ENCODE measurements at regions not wholly inside any gene's neighbourhood (a gene's known extent, or its start where the extent isn't known, plus 50 kb on each side); places are given as distances from the start of the nearest gene placed in this dataset.
A peak's percentile ranks its signal among the peaks of the same experiment; 100 is the strongest.
"Not testable (repeated sequence)": the region's sequence is repeated elsewhere in the genome, so short reads cannot be mapped to it uniquely, and the experiment has no call there.

GRCh38 chr11:56843816-56844215 lies 95.3 kb upstream of the OR9G4 start:
- TF ChIP-seq CTCF (IDR thresholded peaks at IDR 0.05; ENCODE audit: extremely low read depth, insufficient read depth, missing control alignments), result no peak
- DNase-seq (ENCODE audit: low spot score), result no peak
- in situ Hi-C loops (cut with MboI; ENCODE audit: low pct_unique_long_range_greater_than_20kb, low sequenced_read_pairs, unreplicated experiment), result no loop called here

- no peak for TF ChIP-seq CTCF (IDR thresholded peaks at IDR 0.05; ENCODE audit: extremely low read depth, insufficient read depth, missing control alignments)
- in situ Hi-C loops (cut with MboI; ENCODE audit: low pct_unique_long_range_greater_than_20kb, low sequenced_read_pairs, unreplicated experiment), result no loop called here
- DNase-seq (ENCODE audit: low spot score), result no peak
Measured at GRCh38 chr11:56842814-56843794, 94.6 kb upstream of the OR9G4 start.

- peak; percentile 75 for TF ChIP-seq CTCF (IDR thresholded peaks at IDR 0.05; ENCODE audit: extremely low read depth, insufficient read depth, missing control alignments)
- peak; percentile 34 for DNase-seq (ENCODE audit: low spot score)
- in situ Hi-C loops (cut with MboI; ENCODE audit: low pct_unique_long_range_greater_than_20kb, low sequenced_read_pairs, unreplicated experiment), result no loop called here
Measured at GRCh38 chr11:56841210-56841810, 92.8 kb upstream of the OR9G4 start.

- DNase-seq (ENCODE audit: low spot score); in situ Hi-C loops (cut with MboI; ENCODE audit: low pct_unique_long_range_greater_than_20kb, low sequenced_read_pairs, unreplicated experiment): not testable (repeated sequence)
Measured at GRCh38 chr11:56827357-56827756, 78.9 kb upstream of the OR9G4 start.

GRCh38 chr11:56819916-56820315 lies 71.4 kb upstream of the OR9G4 start:
- no peak for TF ChIP-seq CTCF (IDR thresholded peaks at IDR 0.05; ENCODE audit: extremely low read depth, insufficient read depth, missing control alignments)
- in situ Hi-C loops (cut with MboI; ENCODE audit: low pct_unique_long_range_greater_than_20kb, low sequenced_read_pairs, unreplicated experiment), result no loop called here
- no peak for DNase-seq (ENCODE audit: low spot score)

- in situ Hi-C loops (cut with MboI; ENCODE audit: low pct_unique_long_range_greater_than_20kb, low sequenced_read_pairs, unreplicated experiment), result no loop called here
- no peak for TF ChIP-seq CTCF (IDR thresholded peaks at IDR 0.05; ENCODE audit: extremely low read depth, insufficient read depth, missing control alignments)
- no peak for DNase-seq (ENCODE audit: low spot score)
Measured at GRCh38 chr11:56817661-56818060, 69.2 kb upstream of the OR9G4 start.

GRCh38 chr11:56816259-56816658 lies 67.8 kb upstream of the OR9G4 start:
- in situ Hi-C loops (cut with MboI; ENCODE audit: low pct_unique_long_range_greater_than_20kb, low sequenced_read_pairs, unreplicated experiment), result no loop called here
- no peak for TF ChIP-seq CTCF (IDR thresholded peaks at IDR 0.05; ENCODE audit: extremely low read depth, insufficient read depth, missing control alignments)
- no peak for DNase-seq (ENCODE audit: low spot score)
